HG02623 (cell line): ENCODE measurements at regions not wholly inside any gene's neighbourhood (a gene's known extent, or its start where the extent isn't known, plus 50 kb on each side); places are given as distances from the start of the nearest gene placed in this dataset.

ENCODE experiments used
- ATAC-seq: cut with Tn5 transposase; IDR thresholded peaks from one replicate; pipeline ENCODE4 v1.9.1; 2021; ENCODE audit warnings: moderate library complexity; ENCODE audit not compliant: unreplicated experiment

- ATAC-seq: no peak
Observed at GRCh38 chr9:89790542-89791109, 185.8 kb downstream of the GADD45G start.

DNA sequence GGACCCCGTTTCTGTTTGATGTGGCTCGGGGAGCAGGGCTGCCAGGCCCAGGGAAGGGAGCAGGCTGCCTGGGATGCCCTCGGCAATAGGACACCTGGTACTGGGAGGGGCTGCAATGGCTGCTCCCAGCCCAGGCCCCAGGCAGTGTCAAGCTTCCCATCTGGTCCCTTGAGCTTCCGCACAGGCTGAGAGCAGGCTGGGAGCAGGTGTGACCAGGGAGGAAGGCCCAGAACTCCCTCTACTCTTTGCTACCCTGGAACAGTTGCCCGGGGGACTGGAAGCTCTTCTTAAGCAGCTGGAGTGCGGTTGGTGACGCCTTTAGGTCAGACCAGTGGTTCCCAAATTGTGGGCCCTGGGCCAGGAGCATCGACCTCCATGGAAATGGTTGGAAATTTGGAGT, 186.9 kb downstream of the GADD45G start:
- no peak for ATAC-seq

DNA sequence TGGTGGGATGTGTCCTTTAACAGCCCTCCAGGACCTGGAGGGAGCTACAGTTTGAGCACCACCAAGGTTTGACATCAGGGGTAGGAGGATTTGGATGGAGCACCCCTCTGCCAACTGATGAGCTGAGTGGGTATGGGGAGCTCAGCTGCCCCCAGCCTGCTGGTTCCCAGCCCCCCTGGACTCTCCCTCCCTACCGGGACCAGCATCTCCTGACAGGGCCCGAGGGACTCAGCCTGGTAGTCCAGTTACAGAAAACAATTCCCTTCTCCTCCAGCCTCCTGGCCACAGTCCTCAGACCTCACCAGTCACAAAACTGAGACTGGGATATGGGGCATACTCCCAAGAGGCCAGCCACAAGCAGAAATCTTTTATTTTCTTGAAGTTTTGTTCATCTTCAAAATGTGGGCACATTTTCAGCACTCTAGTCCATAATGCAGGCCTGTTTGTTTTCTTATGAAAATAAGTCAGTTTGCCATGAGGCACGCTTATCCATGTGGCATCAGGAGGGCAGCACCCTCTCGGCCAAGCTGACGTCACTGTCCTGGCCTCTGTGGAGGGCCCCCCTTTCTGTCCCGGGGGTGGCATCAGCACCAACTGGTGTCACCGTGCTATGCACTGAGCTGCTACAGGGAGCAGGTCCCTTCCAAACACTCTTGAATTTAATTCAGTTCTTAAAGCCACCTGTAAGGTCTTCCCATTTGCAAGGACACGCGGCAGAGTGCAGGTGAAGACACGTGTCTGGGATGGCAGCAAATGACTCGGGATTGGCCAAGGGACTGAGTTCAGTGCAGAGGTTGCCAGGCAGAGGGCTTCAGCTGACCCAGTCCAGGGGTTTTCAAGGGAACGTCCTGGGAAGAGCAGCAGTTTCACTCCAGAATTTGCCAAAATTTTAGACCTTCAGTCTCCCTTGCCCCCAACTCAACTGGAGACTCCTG, 187.6 kb downstream of the GADD45G start:
- no peak for ATAC-seq

DNA sequence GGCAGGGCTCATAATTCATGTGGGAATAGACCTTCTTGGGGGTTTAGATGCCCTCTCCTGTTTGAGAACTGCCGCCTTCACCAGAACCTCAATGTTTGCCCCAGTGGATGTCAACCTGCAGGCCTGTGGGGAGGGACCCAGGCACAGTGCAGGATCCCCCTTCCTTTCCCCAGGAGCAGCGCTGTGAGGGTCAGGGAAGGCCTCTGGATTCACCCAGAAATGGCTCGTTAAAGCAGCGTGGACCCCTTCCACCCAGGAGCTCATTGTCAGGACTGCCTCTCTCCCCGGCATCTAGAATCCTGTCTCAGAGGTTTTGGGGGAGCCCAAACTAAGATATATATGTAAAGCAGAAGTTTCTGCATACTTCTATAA, 188.3 kb downstream of the GADD45G start:
- ATAC-seq: no peak

DNA sequence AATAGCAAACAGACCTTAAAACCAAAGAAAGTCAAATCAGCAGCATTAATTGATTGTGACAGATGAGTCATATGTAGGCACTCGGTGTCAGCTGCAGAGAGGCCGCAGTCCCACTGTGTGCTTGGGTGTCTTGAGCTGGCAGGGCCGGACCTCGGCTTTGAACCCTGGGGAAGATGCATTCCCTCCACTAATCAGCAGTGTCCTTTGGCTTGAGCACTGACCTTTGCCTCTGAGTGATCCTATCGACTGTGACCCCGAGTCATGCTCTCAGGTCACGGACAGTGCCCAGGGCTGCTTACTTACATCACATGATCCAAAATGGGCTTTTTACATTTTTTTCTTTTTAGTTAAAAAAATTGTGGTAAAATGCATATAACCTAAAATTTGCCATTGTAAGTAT, 188.7 kb downstream of the GADD45G start:
- ATAC-seq: no peak

DNA sequence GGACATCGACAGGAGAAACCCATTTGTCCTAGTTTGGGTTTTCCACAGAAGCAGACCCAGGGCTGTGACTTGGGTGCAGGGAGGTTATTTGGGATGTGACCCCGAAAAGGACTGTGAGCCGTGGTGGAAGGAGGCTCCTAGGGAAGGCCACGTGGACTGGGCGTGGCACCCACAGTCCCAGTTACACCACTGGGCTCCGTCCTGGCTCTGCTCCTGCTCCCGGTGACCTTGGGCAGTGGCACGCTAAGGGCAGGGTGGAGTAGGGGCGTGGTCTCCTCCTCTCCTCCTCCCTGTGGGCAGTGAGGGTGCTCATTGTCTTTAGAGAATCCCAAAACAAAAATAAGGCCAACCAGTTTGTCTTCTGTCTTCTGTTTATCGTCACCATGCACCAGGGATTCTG, 190.1 kb downstream of the GADD45G start:
- no peak for ATAC-seq

- no peak for ATAC-seq
Observed at GRCh38 chr9:89795538-89796195, 190.9 kb downstream of the GADD45G start.

- ATAC-seq: no peak
Observed at GRCh38 chr9:89796606-89797005, 191.8 kb downstream of the GADD45G start.

GRCh38 chr9:89797255-89797654, 192.4 kb downstream of the GADD45G start:
- no peak for ATAC-seq

- ATAC-seq: no peak
Observed at GRCh38 chr9:89797937-89798455, 193.2 kb downstream of the GADD45G start.

GRCh38 chr9:89798547-89799120, 193.8 kb downstream of the GADD45G start:
- ATAC-seq: no peak

DNA sequence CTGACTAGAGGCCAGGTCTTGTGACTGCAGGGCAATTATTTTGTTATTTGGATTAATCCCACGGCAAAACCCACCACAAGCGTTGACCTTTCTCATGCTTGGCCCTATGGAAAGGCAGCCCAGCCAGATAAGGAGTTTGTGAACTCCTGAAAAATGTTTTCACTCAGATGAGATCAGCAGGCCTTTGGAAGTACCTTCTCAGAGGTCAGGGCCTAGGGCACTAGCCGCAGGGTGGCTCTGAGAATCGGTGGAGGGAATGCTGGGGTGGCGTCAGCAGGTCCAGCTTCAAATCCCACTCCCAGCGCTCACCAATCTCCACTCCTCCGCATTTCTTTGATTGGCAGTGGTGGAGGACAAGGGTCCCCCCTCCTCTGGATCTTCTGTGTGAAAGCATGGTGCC, 194.4 kb downstream of the GADD45G start:
- no peak for ATAC-seq

- no peak for ATAC-seq
Observed at GRCh38 chr9:89799766-89800165, 195.0 kb downstream of the GADD45G start.

- no peak for ATAC-seq
Observed at GRCh38 chr9:89801341-89801740, 196.5 kb downstream of the GADD45G start.

DNA sequence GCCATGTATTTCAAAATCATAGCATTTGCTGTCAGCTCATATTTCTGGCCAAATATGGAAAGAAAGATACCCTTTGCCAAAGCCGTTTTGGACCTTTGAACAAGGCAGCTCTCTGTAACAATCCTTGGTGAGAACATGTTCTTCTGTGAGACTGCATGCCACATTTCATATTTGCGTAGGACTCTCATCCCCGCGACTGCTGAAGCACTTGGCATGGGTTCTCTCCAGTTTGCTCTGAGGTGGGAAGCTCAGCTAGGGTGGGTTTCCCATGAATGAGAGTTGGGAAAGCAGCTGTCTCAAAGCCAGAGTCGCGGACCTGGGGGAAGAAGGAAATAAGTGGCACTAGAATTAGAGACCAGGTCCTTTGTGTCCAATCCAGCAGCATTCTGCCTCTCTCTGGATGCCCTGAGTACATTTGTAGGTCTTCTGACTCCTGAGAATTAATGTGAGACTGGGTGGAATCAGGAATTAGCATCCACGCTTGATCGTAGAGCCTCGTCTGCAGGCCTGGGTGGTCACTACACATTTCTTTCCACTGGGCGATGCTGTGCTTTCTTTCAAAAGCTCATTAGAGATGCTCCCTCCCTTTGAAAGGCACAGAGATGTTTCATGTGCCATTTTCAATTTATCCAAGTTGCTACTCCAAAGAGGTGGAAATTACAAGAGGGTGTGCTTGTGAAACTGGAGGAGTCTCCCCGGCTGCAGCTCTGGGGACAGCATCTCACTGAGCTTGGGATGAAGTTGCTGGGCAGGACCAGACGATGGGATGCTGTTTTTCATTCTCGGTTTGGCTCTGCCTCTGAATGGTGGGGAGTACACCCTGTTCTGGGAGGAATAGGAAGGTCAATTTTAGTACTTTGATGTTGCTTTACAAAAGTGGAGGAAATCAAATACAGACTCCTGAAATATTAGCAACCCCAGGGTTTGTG, 197.2 kb downstream of the GADD45G start:
- no peak for ATAC-seq

- no peak for ATAC-seq
Observed at GRCh38 chr9:89802781-89803355, 198.1 kb downstream of the GADD45G start.

GRCh38 chr9:89803403-89803802, 198.6 kb downstream of the GADD45G start:
- no peak for ATAC-seq

DNA sequence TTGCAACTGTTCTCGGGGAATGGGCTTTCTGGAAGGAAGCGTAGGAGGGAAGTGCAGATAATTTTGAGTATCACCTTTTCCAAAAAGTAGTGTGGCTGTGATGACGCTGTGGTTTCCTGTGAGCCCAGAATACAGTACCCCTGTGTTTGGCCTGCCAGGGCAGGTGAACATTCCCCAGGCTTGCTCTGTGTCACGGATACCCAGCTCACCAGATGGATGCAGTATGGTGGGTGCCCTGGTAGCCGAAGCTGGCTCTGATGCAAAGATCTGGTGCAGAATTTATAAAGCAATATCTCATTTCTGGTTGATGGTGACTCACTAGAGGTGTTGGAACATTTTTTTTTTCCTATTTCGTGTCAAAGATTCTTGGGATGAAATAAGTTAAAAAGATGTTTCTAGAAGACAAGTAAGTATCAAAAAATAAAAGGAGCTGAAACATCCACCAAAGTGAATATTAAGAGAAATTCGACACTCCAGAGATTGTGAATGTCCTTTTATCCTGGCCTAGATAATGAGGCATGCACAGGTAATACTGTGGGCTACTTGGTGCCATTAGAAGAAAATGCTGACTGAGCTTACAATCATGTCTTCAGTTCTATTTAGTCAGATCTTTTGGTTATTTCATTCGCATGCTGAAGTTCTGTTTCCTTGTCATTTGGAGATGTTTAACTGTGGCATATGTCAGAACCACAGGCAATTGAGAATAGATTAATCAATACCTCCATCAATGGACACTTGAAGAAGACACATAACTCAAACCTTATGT, 200.1 kb downstream of the GADD45G start:
- ATAC-seq: no peak

DNA sequence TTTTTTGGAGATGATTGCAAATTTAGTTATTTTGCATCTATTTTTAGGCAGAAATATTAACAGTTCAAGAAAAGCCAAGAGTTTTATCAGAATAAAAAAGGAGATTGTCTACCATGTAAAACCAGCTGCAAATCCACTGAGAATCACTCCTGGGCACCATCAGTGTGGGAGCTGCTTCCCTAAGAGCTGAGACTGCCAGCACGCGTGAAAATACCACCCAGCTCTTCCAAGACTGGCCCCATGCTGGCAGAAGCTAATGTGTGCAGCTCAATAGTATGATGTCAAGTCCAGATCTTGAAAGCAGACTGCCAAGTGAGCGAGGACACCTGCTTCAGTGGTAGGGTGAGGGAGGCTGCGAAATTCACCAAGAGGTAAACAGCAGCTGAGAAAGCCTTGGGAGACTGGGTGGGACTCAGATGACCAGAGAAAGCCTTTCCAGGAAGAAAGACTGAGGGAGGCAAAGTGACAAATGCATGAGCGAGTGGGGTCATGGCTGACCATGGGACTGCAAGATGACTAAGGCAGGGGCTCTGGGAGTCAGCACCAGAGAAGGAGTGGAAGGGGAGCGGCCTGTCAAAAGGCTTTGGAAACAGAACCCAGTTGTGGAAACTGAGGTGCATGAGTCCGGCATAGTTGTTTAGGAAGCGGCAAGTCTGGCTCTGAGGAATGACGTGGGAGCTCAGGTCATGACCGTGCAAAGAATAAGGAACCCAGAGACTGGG, 200.9 kb downstream of the GADD45G start:
- no peak for ATAC-seq
